Activated T-helper 2 cell treated with anti-CD3 and anti-CD28 coated beads, Interferon-gamma antibody, Interleukin-2, Interleukin-4, amounts not matched to agents 10 μg/mL and 5 μg/mL and 100 μg/mL, durations not matched to agents 14 hours and 24 hours and 36 hours (primary cell): ENCODE measurements at regions not wholly inside any gene's neighbourhood (a gene's known extent, or its start where the extent isn't known, plus 50 kb on each side); places are given as distances from the start of the nearest gene placed in this dataset.
"Not testable (repeated sequence)": the region's sequence is repeated elsewhere in the genome, so short reads cannot be mapped to it uniquely, and the experiment has no call there.

Experiments used
- DNase-seq: peaks from one replicate; pipeline ENCODE4 v3.0.0; 2021; ENCODE audit warnings: low spot score
- H3K27ac Mint-ChIP-seq: one replicate; pipeline ENCODE4 v1.8.0; 2021; ENCODE audit warnings: mixed read lengths
- H3K27me3 Mint-ChIP-seq: one replicate; pipeline ENCODE4 v1.8.0; 2021; ENCODE audit warnings: low read depth, mixed read lengths
- H3K36me3 Mint-ChIP-seq: one replicate; pipeline ENCODE4 v1.8.0; 2021; ENCODE audit warnings: low read depth, mixed read lengths
- H3K4me1 Mint-ChIP-seq: one replicate; pipeline ENCODE4 v1.8.0; 2021; ENCODE audit warnings: low read depth, mixed read lengths
- H3K4me3 Mint-ChIP-seq: one replicate; pipeline ENCODE4 v1.8.0; 2021; ENCODE audit warnings: low read depth, mild to moderate bottlenecking, moderate library complexity, mixed read lengths
- H3K9me3 Mint-ChIP-seq: one replicate; pipeline ENCODE4 v1.8.0; 2021; ENCODE audit warnings: mixed read lengths
- intact Hi-C: fragments of 100-400 bp; cut with micrococcal nuclease; formaldehyde crosslinking; loops from one replicate; pipeline ENCODE4 v1.15.1; 2023

DNA sequence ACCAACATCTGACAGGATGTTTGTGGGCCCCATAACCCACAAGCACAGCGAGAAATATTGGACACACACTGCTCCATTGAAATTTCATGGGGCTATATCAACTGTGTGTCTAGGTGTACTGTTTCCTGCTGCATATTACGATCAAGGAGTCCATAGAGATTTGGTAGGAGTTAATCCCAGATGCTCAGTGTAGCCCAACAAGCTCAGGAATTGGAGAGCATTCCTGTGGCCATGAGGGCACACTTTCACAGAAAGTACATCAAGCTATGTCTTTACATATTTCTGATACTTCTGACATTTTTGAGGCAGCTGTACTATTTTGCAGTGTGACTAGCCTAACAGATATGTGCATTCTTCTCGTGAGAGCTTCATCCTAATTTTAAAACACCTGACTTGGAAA is 473.1 kb downstream of the PTH2R start:
- Mint-ChIP-seq H3K4me1 (no peaks in the 10 kb centered on the region), H3K36me3 (no peaks in the 10 kb centered on the region), H3K9me3 (peaks cover 6% of the 10 kb centered on the region), H3K4me3 (no peak overlapping the region), H3K27me3 (no peaks in the 10 kb centered on the region), H3K27ac (no peak overlapping the region)
- no peak for DNase-seq
- intact Hi-C loops = no loop called here

DNA sequence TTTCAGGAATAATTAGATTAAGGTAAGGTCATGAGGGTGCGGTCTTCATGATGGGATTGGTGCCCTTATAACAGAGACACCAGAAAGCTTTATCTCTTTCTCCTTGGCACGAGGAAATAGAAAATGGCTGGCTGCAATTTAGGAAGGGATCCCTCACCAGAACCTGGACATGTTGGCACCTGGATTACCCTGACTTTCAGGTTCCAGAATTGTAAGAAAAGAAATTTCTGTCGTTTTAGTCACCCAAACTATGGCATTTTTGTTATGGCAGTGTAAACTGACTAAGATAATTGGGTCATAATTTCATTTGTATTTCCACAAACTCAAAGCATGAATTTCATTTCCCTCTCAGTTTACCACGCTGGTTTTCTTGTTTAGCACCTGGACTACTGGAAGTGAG is 473.6 kb downstream of the PTH2R start:
- Mint-ChIP-seq H3K4me3 (no peak overlapping the region), H3K4me1 (no peaks in the 10 kb centered on the region), H3K27ac (no peak overlapping the region), H3K27me3 (no peaks in the 10 kb centered on the region), H3K9me3 (peaks cover 6% of the 10 kb centered on the region), H3K36me3 (no peaks in the 10 kb centered on the region)
- DNase-seq = no peak
- intact Hi-C loops = no loop called here

- no peak for DNase-seq
- H3K9me3 Mint-ChIP-seq = no peaks in the 10 kb centered on the region
- H3K36me3 Mint-ChIP-seq = no peaks in the 10 kb centered on the region
- H3K4me1 Mint-ChIP-seq = no peaks in the 10 kb centered on the region
- intact Hi-C loops = no loop called here
- H3K27ac Mint-ChIP-seq = no peak overlapping the region
- no peak overlapping the region for H3K4me3 Mint-ChIP-seq
- H3K27me3 Mint-ChIP-seq = no peaks in the 10 kb centered on the region
Observed at GRCh38 chr2:208890486-208890885, 483.9 kb downstream of the PTH2R start.

DNA sequence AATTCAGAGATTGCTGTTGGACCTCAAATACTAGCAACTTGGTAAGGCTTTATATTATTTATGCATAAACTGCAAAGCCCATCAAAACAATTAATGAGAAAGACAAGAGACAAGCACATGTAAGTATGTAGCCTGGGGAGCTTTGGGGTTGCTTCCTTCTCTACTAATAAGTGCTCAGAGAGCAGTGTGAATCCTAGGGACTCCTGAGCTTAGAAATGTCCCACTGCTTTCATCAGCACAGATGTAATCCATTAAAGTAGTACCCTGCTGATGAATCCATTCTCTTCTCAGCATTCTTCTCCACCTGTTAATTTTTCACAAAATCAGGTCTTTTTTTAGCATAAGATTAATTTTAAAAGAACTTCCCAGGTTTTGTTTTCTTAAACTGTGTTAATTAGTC is 485.6 kb downstream of the PTH2R start:
- intact Hi-C loops = no loop called here
- no peaks in the 10 kb centered on the region for H3K4me1 Mint-ChIP-seq
- H3K36me3 Mint-ChIP-seq = no peaks in the 10 kb centered on the region
- H3K27ac Mint-ChIP-seq = no peak overlapping the region
- H3K4me3 Mint-ChIP-seq = no peak overlapping the region
- no peaks in the 10 kb centered on the region for H3K9me3 Mint-ChIP-seq
- no peak for DNase-seq
- H3K27me3 Mint-ChIP-seq = no peaks in the 10 kb centered on the region

- DNase-seq = no peak
- H3K4me1 Mint-ChIP-seq = no peaks in the 10 kb centered on the region
- H3K36me3 Mint-ChIP-seq = no peaks in the 10 kb centered on the region
- H3K27ac Mint-ChIP-seq = no peak overlapping the region
- H3K27me3 Mint-ChIP-seq = no peaks in the 10 kb centered on the region
- H3K9me3 Mint-ChIP-seq = no peaks in the 10 kb centered on the region
- H3K4me3 Mint-ChIP-seq = no peak overlapping the region
- intact Hi-C loops = no loop called here
Observed at GRCh38 chr2:208906330-208906729, 499.7 kb downstream of the PTH2R start.

DNA sequence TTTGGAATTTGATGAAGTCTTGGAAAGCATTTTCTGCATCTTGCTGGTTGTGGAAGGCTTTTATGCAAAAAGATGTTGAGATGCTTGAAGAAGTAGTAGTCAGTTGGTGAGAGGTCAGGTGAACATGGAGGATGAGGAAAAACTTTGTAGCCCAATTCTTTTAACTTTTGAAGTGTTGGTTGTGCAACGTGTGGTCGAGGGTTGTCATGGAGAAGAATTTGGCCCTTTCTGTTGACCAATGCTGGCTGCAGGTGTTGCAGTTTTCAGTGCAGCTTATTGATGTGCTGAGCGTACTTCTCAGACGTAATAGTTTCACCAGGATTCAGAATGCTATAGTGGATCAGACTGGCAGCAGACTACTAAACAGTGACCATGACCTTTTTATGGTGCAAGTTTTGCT is 508.4 kb upstream of the MAP2 start:
- no peaks in the 10 kb centered on the region for H3K36me3 Mint-ChIP-seq
- no peaks in the 10 kb centered on the region for H3K9me3 Mint-ChIP-seq
- DNase-seq = no peak
- intact Hi-C loops = no loop called here
- no peak overlapping the region for H3K4me3 Mint-ChIP-seq
- H3K4me1 Mint-ChIP-seq = no peaks in the 10 kb centered on the region
- no peaks in the 10 kb centered on the region for H3K27me3 Mint-ChIP-seq
- H3K27ac Mint-ChIP-seq = no peak overlapping the region

- no peak for DNase-seq
- Mint-ChIP-seq H3K4me1 (no peaks in the 10 kb centered on the region), H3K9me3 (peaks cover 7% of the 10 kb centered on the region), H3K4me3 (no peak overlapping the region), H3K27me3 (no peaks in the 10 kb centered on the region), H3K36me3 (no peaks in the 10 kb centered on the region), H3K27ac (no peak overlapping the region)
- intact Hi-C loops = no loop called here
Observed at GRCh38 chr2:208916881-208917280, 507.0 kb upstream of the MAP2 start.

GRCh38 chr2:208921358-208921757 is 502.5 kb upstream of the MAP2 start:
- H3K27ac Mint-ChIP-seq, H3K4me3 Mint-ChIP-seq, H3K4me1 Mint-ChIP-seq, H3K27me3 Mint-ChIP-seq, intact Hi-C loops, DNase-seq, H3K36me3 Mint-ChIP-seq: not testable (repeated sequence)
- peaks cover 20% of the 10 kb centered on the region for H3K9me3 Mint-ChIP-seq

- intact Hi-C loops = no loop called here
- H3K27me3 Mint-ChIP-seq = no peaks in the 10 kb centered on the region
- no peaks in the 10 kb centered on the region for H3K4me1 Mint-ChIP-seq
- peaks cover 6% of the 10 kb centered on the region for H3K9me3 Mint-ChIP-seq
- H3K36me3 Mint-ChIP-seq = no peaks in the 10 kb centered on the region
- DNase-seq = no peak
- H3K4me3 Mint-ChIP-seq = no peak overlapping the region
- no peak overlapping the region for H3K27ac Mint-ChIP-seq
Observed at GRCh38 chr2:208927867-208928266, 496.0 kb upstream of the MAP2 start.

- intact Hi-C loops = no loop called here
- Mint-ChIP-seq H3K27ac (no peak overlapping the region), H3K4me3 (no peak overlapping the region), H3K9me3 (peaks cover 4% of the 10 kb centered on the region), H3K36me3 (no peaks in the 10 kb centered on the region), H3K27me3 (no peaks in the 10 kb centered on the region), H3K4me1 (no peaks in the 10 kb centered on the region)
- no peak for DNase-seq
Observed at GRCh38 chr2:208929139-208929864, 494.5 kb upstream of the MAP2 start.

DNA sequence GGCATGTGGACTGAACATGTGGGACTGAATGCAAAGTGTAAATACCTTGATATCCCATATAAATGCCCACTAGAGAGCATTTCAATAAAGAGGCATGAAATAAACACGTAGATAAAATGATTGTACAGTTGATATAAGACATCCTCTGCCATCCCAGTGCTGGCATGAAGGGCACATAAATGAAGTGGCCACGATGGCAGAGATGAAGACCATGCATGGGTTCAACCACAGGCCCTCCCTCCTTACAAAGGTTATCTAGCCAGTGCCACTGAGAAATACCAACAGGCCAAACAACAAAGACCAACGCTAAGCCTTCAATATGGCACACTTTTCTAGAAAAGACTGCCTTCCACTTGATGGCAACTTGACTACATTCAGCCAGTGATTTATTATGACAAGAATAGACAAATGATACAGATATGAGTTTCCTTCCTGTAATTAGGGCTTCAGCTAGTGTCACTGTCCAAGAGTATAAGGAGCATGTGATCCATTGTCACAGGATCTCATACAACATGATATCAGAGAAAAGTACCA is 493.9 kb upstream of the MAP2 start:
- no peaks in the 10 kb centered on the region for H3K9me3 Mint-ChIP-seq
- DNase-seq = no peak
- H3K4me1 Mint-ChIP-seq = no peaks in the 10 kb centered on the region
- no peaks in the 10 kb centered on the region for H3K36me3 Mint-ChIP-seq
- no peaks in the 10 kb centered on the region for H3K27me3 Mint-ChIP-seq
- no peak overlapping the region for H3K4me3 Mint-ChIP-seq
- intact Hi-C loops = no loop called here
- H3K27ac Mint-ChIP-seq = no peak overlapping the region

DNA sequence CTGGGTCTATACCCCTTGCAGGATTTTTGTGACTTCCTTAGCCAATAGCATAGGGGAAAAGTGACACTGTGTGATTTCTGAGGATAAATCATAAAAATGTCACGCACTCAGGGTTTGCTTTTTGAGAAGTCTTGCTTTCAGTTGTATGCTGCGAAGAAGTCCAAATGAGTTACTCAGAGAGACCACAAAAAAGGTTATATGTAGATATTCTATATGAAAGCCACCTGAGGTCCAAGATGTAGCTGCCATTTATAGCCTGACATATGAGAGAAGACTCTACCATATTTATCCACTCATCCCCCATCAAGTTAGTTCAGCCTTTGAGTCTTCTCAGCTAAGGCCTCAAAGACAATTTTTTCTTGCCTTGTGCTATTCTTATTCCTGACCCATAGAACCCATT is 488.3 kb upstream of the MAP2 start:
- Mint-ChIP-seq H3K27me3 (no peaks in the 10 kb centered on the region), H3K4me1 (no peaks in the 10 kb centered on the region), H3K27ac (no peak overlapping the region), H3K4me3 (no peak overlapping the region), H3K9me3 (no peaks in the 10 kb centered on the region), H3K36me3 (no peaks in the 10 kb centered on the region)
- intact Hi-C loops = no loop called here
- DNase-seq = no peak

DNA sequence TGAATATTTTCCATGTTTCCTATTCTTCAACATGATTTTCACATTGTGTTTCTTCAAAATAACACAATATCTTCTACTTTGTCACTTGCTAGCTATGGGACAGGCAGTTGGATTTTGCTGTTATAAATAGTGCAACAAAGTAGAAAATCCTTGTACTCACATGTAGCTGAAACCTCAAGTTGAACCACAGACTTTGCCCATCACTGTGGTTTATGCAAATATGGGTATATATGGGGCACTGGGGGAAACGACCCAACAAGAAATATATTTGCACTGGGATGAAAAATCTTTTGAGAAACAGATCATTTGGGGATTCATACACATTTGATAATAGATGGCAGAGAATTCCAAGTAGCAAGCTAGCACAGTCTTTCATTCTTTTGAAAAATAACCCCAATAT is 486.3 kb upstream of the MAP2 start:
- intact Hi-C loops = no loop called here
- Mint-ChIP-seq H3K36me3 (no peaks in the 10 kb centered on the region), H3K4me3 (no peak overlapping the region), H3K9me3 (no peaks in the 10 kb centered on the region), H3K27ac (no peak overlapping the region), H3K27me3 (no peaks in the 10 kb centered on the region), H3K4me1 (no peaks in the 10 kb centered on the region)
- no peak for DNase-seq

DNA sequence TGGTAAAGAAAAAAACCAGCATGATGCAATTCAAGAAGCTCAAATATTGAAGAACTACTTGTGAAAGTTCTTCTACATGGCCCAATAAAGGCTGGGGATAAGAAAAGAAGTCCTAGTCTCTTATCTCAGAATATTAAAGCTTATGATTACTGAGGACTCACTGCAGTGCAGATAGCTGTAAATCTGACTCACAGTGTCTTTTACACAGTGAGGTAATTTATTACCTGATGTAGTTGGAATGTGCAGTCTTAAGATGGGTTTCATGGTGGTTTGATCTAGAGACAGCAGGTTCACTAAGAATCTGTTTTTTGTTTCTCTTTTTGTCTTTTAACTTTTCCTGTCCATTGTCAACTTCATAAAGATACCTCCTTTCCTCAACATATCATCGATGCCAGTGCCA is 484.0 kb upstream of the MAP2 start:
- Mint-ChIP-seq H3K27me3 (no peaks in the 10 kb centered on the region), H3K36me3 (no peaks in the 10 kb centered on the region), H3K4me1 (no peaks in the 10 kb centered on the region), H3K27ac (no peak overlapping the region), H3K9me3 (no peaks in the 10 kb centered on the region), H3K4me3 (no peak overlapping the region)
- intact Hi-C loops = no loop called here
- no peak for DNase-seq
